ENCODE measurements at regions not wholly inside any gene's neighbourhood (a gene's known extent, or its start where the extent isn't known, plus 50 kb on each side); places are given as distances from the start of the nearest gene placed in this dataset.
A peak's percentile ranks its signal among the peaks of the same experiment; 100 is the strongest.

- peak overlapping the region; percentile 77 for H3K27ac ChIP-seq
- no peak for TF ChIP-seq CTCF (IDR thresholded peaks at IDR 0.05)
- H3K27me3 ChIP-seq (ENCODE audit: insufficient read depth in 3 of 3, low read length in 2 of 3) = no peaks in the 10 kb centered on the region
- ATAC-seq = peak; percentile 13 to 59 (median 43)
- H3K36me3 ChIP-seq (ENCODE audit: insufficient read depth in 1 of 2, low read depth in 1 of 2) = no peaks in the 10 kb centered on the region
- H3K9me3 ChIP-seq = no peaks in the 10 kb centered on the region
- no peak for DNase-seq
- H3K4me1 ChIP-seq = peaks cover 14% of the 10 kb centered on the region
- peak overlapping the region; percentile 28 for H3K4me3 ChIP-seq
- WGBS, 3 donors = 47 to 74% (median 48%) methylated on average over 10 of the region's 10 CpGs
- intact Hi-C loops (cut with DNase I) = no loop called here
These were observed 125.4 kb downstream of the PFKFB3 start for GRCh38 chr10:6327961-6328698.

- H3K36me3 ChIP-seq (ENCODE audit: insufficient read depth in 1 of 2, low read depth in 1 of 2) = no peaks in the 10 kb centered on the region
- peaks cover 14% of the 10 kb centered on the region for H3K4me1 ChIP-seq
- peak overlapping the region; percentile 77 for H3K27ac ChIP-seq
- H3K4me3 ChIP-seq = peak overlapping the region; percentile 28
- intact Hi-C loops (cut with DNase I) = no loop called here
- 40 to 56% (median 41%) methylated on average over 11 of the region's 11 CpGs for WGBS, 3 donors
- no peaks in the 10 kb centered on the region for H3K27me3 ChIP-seq (ENCODE audit: insufficient read depth in 3 of 3, low read length in 2 of 3)
- no peak for TF ChIP-seq CTCF (IDR thresholded peaks at IDR 0.05)
- DNase-seq = peak; percentile 56 to 82
- ATAC-seq = peak; percentile 98 to 99 (median 98)
- H3K9me3 ChIP-seq = no peaks in the 10 kb centered on the region
These were observed 126.1 kb downstream of the PFKFB3 start for GRCh38 chr10:6328699-6329423.

GRCh38 chr10:6333086-6333485 is 130.4 kb downstream of the PFKFB3 start:
- DNase-seq = no peak
- WGBS, 3 donors = 86 to 96% (median 89%) methylated on average over 4 of the region's 4 CpGs
- intact Hi-C loops (cut with DNase I) = no loop called here

GRCh38 chr10:6333973-6334372 is 131.2 kb downstream of the PFKFB3 start:
- DNase-seq (no peak), ATAC-seq (no peak)
- Histone ChIP-seq H3K27me3 (ENCODE audit: insufficient read depth in 3 of 3, low read length in 2 of 3) (no peaks in the 10 kb centered on the region), H3K36me3 (ENCODE audit: insufficient read depth in 1 of 2, low read depth in 1 of 2) (no peaks in the 10 kb centered on the region), H3K4me3 (no peak overlapping the region), H3K4me1 (peaks cover 6% of the 10 kb centered on the region), H3K9me3 (no peaks in the 10 kb centered on the region), H3K27ac (no peak overlapping the region)
- intact Hi-C loops (cut with DNase I) = no loop called here
- 92 to 96% (median 93%) methylated on average over 2 of the region's 2 CpGs for WGBS, 3 donors
- TF ChIP-seq CTCF (IDR thresholded peaks at IDR 0.05) = no peak

More at GRCh38 chr10:6333086-6333485, 130.4 kb downstream of the PFKFB3 start:
- no peak for TF ChIP-seq CTCF (IDR thresholded peaks at IDR 0.05)
- Histone ChIP-seq H3K4me1 (peaks cover 12% of the 10 kb centered on the region), H3K4me3 (no peak overlapping the region), H3K27me3 (ENCODE audit: insufficient read depth in 3 of 3, low read length in 2 of 3) (no peaks in the 10 kb centered on the region), H3K36me3 (ENCODE audit: insufficient read depth in 1 of 2, low read depth in 1 of 2) (no peaks in the 10 kb centered on the region), H3K9me3 (no peaks in the 10 kb centered on the region), H3K27ac (no peak overlapping the region)
- ATAC-seq = no peak
